ENCODE measurements at regions not wholly inside any gene's neighbourhood (a gene's known extent, or its start where the extent isn't known, plus 50 kb on each side); places are given as distances from the start of the nearest gene placed in this dataset.
"Not testable (repeated sequence)": the region's sequence is repeated elsewhere in the genome, so short reads cannot be mapped to it uniquely, and the experiment has no call there.

- no peak overlapping the region for H3K4me3 ChIP-seq (ENCODE audit: low read length)
- no peak for DNase-seq (ENCODE audit: low read depth)
- TF ChIP-seq CTCF (IDR thresholded peaks at IDR 0.05; ENCODE audit: insufficient read depth, low read depth, low read length, missing control alignments), result no peak
Measured at GRCh38 chr2:67321588-67321903, 75.6 kb upstream of the ETAA1 start.

GRCh38 chr2:67322353-67323001, 74.7 kb upstream of the ETAA1 start:
- no peak overlapping the region for H3K4me3 ChIP-seq (ENCODE audit: low read length)
- peak; percentile 72 for DNase-seq (ENCODE audit: low read depth)
- peak; percentile 73 for TF ChIP-seq CTCF (IDR thresholded peaks at IDR 0.05; ENCODE audit: insufficient read depth, low read depth, low read length, missing control alignments)

GRCh38 chr2:67323209-67323991, 73.7 kb upstream of the ETAA1 start:
- no peak for TF ChIP-seq CTCF (IDR thresholded peaks at IDR 0.05; ENCODE audit: insufficient read depth, low read depth, low read length, missing control alignments)
- DNase-seq (ENCODE audit: low read depth), result no peak
- no peak overlapping the region for H3K4me3 ChIP-seq (ENCODE audit: low read length)

- TF ChIP-seq CTCF (IDR thresholded peaks at IDR 0.05; ENCODE audit: insufficient read depth, low read depth, low read length, missing control alignments), result no peak
- no peak overlapping the region for H3K4me3 ChIP-seq (ENCODE audit: low read length)
- DNase-seq (ENCODE audit: low read depth), result no peak
Measured at GRCh38 chr2:67329513-67329912, 67.6 kb upstream of the ETAA1 start.

GRCh38 chr2:67329951-67330350, 67.2 kb upstream of the ETAA1 start:
- no peak overlapping the region for H3K4me3 ChIP-seq (ENCODE audit: low read length)
- no peak for TF ChIP-seq CTCF (IDR thresholded peaks at IDR 0.05; ENCODE audit: insufficient read depth, low read depth, low read length, missing control alignments)
- no peak for DNase-seq (ENCODE audit: low read depth)

- H3K4me3 ChIP-seq (ENCODE audit: low read length); DNase-seq (ENCODE audit: low read depth): not testable (repeated sequence)
Measured at GRCh38 chr2:67331419-67332086, 65.6 kb upstream of the ETAA1 start.

GRCh38 chr2:67337903-67338302, 59.2 kb upstream of the ETAA1 start:
- DNase-seq (ENCODE audit: low read depth), result no peak
- no peak for TF ChIP-seq CTCF (IDR thresholded peaks at IDR 0.05; ENCODE audit: insufficient read depth, low read depth, low read length, missing control alignments)
- H3K4me3 ChIP-seq (ENCODE audit: low read length), result no peak overlapping the region
